HepG2 (cell line): ENCODE measurements at regions not wholly inside any gene's neighbourhood (a gene's known extent, or its start where the extent isn't known, plus 50 kb on each side); places are given as distances from the start of the nearest gene placed in this dataset.

Experiments used
- ATAC-seq: fragments of 200-7000 bp; cut with Tn5 transposase; 3 replicates; pipeline ENCODE4 v1.9.1; 2020; ENCODE audit warnings: mild to moderate bottlenecking, moderate library complexity
- BruUV-seq: library from RNA; stranded (reverse); fragments of 400-500 nt; replicated peaks from 2 replicates; lab custom pipeline; 2021; lab: Mats Ljungman, UMichigan
- CTCF ChIA-PET: fragments of 300-600 bp; formaldehyde crosslinking; extraction: SDS; loops from one replicate; lab custom pipeline; 2021; ENCODE audit warnings: low total read pairs, inconsistent platforms, low intra/inter-chr PET ratio; lab: Yijun Ruan, JAX
- POLR2A ChIA-PET: fragments of 350-600 bp; sonication (Branson Sonifier 250); formaldehyde crosslinking; loops from one replicate; lab custom pipeline; 2020; ENCODE audit warnings: antibody characterized with exemption, inconsistent platforms; lab: Yijun Ruan, JAX
- DNase-seq: peaks from one replicate; pipeline ENCODE4 v3.0.0-alpha.2; 2015; ENCODE audit warnings: low spot score
- FAIRE-seq: peaks from 3 replicates; lab custom pipeline; 2011; peaks lifted over from hg19 to GRCh38; lab: Jason Lieb, UNC
- H2AFZ ChIP-seq: one replicate; pipeline ENCODE4 v1.6.1; 2011; ENCODE audit warnings: low read length, inconsistent platforms
- H3K27ac ChIP-seq: fragments of 300-600 bp; 3 replicates; pipeline ENCODE4 v1.8.0; 2011; ENCODE audit warnings: mixed run types, mild to moderate bottlenecking, mixed read lengths, low read length, inconsistent platforms; ENCODE audit not compliant: insufficient read depth; ENCODE audit errors: extremely low read length
- H3K27me3 ChIP-seq, 2 experiments: fragments of 200-600 bp in 1 of 2; 2 replicates in 1 of 2; 3 replicates in 1 of 2; pipeline versions ENCODE4 v1.6.0 to v1.8.0; 2011; ENCODE audit warnings: low read length in 2 of 2, mild to moderate bottlenecking in 2 of 2, moderate library complexity in 2 of 2, inconsistent platforms in 1 of 2; ENCODE audit not compliant: insufficient read depth in 2 of 2, control insufficient read depth in 1 of 2
- H3K36me3 ChIP-seq, 2 experiments: fragments of 200-600 bp in 1 of 2; replicated peaks in 1 of 2; 2 replicates in 1 of 2; 3 replicates in 1 of 2; pipeline versions ENCODE4 v1.5.1 to v1.8.0; 2011; ENCODE audit warnings: low read length in 2 of 2, inconsistent platforms in 1 of 2; ENCODE audit not compliant: insufficient read depth in 2 of 2, control insufficient read depth in 1 of 2
- H3K4me1 ChIP-seq: 2 replicates; pipeline ENCODE4 v1.5.1; 2012; ENCODE audit warnings: low read length, inconsistent platforms; ENCODE audit not compliant: insufficient read depth
- H3K4me2 ChIP-seq: 2 replicates; pipeline ENCODE4 v1.6.0; 2011; ENCODE audit warnings: low read depth, low read length, inconsistent platforms
- H3K4me3 ChIP-seq, 3 experiments: fragments of 200-600 bp in 1 of 3; sonication (generic), shearing (Covaris generic) in 1 of 3; replicated peaks in 1 of 3; 2 replicates each; pipeline ENCODE4 v1.5.1; 2011 to 2016; ENCODE audit warnings: low read length in 3 of 3, inconsistent platforms in 2 of 3, low read depth in 2 of 3, mild to moderate bottlenecking in 2 of 3, control low read depth in 1 of 3, mixed read lengths in 1 of 3; ENCODE audit not compliant: insufficient read depth in 1 of 3
- H3K79me2 ChIP-seq: one replicate; pipeline ENCODE4 v1.6.1; 2011; ENCODE audit warnings: low read length, inconsistent platforms; ENCODE audit not compliant: insufficient read depth
- H3K9ac ChIP-seq: 2 replicates; pipeline ENCODE4 v1.6.0; 2011; ENCODE audit warnings: mild to moderate bottlenecking, low read depth, low read length, inconsistent platforms; ENCODE audit not compliant: insufficient read depth
- H3K9me3 ChIP-seq: 2 replicates; pipeline ENCODE4 v1.5.1; 2012; ENCODE audit warnings: mild to moderate bottlenecking, low read length
- H4K20me1 ChIP-seq: 2 replicates; pipeline ENCODE4 v1.6.0; 2011; ENCODE audit warnings: inconsistent platforms, mild to moderate bottlenecking, low read length, moderate library complexity; ENCODE audit not compliant: insufficient read depth
- ARID2 ChIP-seq: sonication (generic); formaldehyde crosslinking; IDR thresholded peaks from 2 replicates; pipeline ENCODE4 v1.8.1; 2022; ENCODE audit warnings: mild to moderate bottlenecking, missing genetic modification reagents, borderline replicate concordance
- GATAD1 ChIP-seq: IDR thresholded peaks from 2 replicates; pipeline ENCODE4 v1.6.1; 2016; ENCODE audit warnings: missing genetic modification reagents, missing compliant biosample characterization
- HOXA3 ChIP-seq: sonication (generic); formaldehyde crosslinking; IDR thresholded peaks from 2 replicates; pipeline ENCODE4 v1.5.0; 2020; ENCODE audit warnings: missing genetic modification reagents
- KAT8 ChIP-seq: IDR thresholded peaks from 2 replicates; pipeline ENCODE4 v1.6.1; 2016; ENCODE audit warnings: missing genetic modification reagents, missing compliant biosample characterization
- SRF ChIP-seq: IDR thresholded peaks from 2 replicates; pipeline ENCODE4 v1.6.1; 2011; ENCODE audit warnings: mild to moderate bottlenecking, low read depth, low read length, moderate library complexity
- ZIK1 ChIP-seq: sonication (generic); formaldehyde crosslinking; IDR thresholded peaks from 2 replicates; pipeline ENCODE4 v1.5.0; 2020; ENCODE audit warnings: mild to moderate bottlenecking, low read depth, missing genetic modification reagents, borderline replicate concordance
- ZNF160 ChIP-seq: sonication (generic); formaldehyde crosslinking; IDR thresholded peaks from 2 replicates; pipeline ENCODE4 v1.8.0; 2022; ENCODE audit warnings: mild to moderate bottlenecking, inconsistent platforms, missing genetic modification reagents
- ZNF230 ChIP-seq: sonication (generic); formaldehyde crosslinking; IDR thresholded peaks from 2 replicates; pipeline ENCODE4 v1.4.0; 2020; ENCODE audit warnings: mild to moderate bottlenecking, missing genetic modification reagents
- WGBS: methylation state at CpG from one replicate; pipeline ENCODE4 v1.1.6; 2017; ENCODE audit warnings: low lambda C conversion rate; 5-methylcytosine and 5-hydroxymethylcytosine counted together
- in situ Hi-C: cut with HindIII; loops from 2 replicates; pipeline ENCODE4 v1.10.0; 2017; ENCODE audit warnings: low pct_unique_long_range_greater_than_20kb; ENCODE audit not compliant: extremely low pct_ligation_motif_present
- intact Hi-C: fragments of 100-400 bp; cut with micrococcal nuclease; formaldehyde crosslinking; loops from one replicate; pipeline ENCODE4 v1.10.0; 2022; ENCODE audit not compliant: unreplicated experiment
- TF ChIP-seq, protein P1 (sequence below): sonication (generic); formaldehyde crosslinking; IDR thresholded peaks from 2 replicates; pipeline ENCODE4 v1.4.0; 2020; ENCODE audit warnings: missing genetic modification reagents
- TF ChIP-seq, protein P2 (sequence below), 2 experiments: IDR thresholded peaks; 2 replicates each; pipeline ENCODE4 v1.6.1; 2011 to 2012; ENCODE audit warnings: low read length in 2 of 2, borderline replicate concordance in 1 of 2, low read depth in 1 of 2, mild to moderate bottlenecking in 1 of 2, moderate library complexity in 1 of 2
- TF ChIP-seq, protein P3 (sequence below): sonication (generic); formaldehyde crosslinking; IDR thresholded peaks from 2 replicates; pipeline ENCODE4 v1.4.0; 2020; ENCODE audit warnings: mild to moderate bottlenecking, missing genetic modification reagents
- TF ChIP-seq, protein P4 (sequence below): sonication (generic); formaldehyde crosslinking; IDR thresholded peaks from 2 replicates; pipeline ENCODE4; 2020; ENCODE audit warnings: missing genetic modification reagents, mild to moderate bottlenecking, borderline replicate concordance
- TF ChIP-seq, protein P5 (sequence below): sonication (generic); formaldehyde crosslinking; IDR thresholded peaks from 2 replicates; pipeline ENCODE4 v1.5.0; 2020; ENCODE audit warnings: missing genetic modification reagents

DNA sequence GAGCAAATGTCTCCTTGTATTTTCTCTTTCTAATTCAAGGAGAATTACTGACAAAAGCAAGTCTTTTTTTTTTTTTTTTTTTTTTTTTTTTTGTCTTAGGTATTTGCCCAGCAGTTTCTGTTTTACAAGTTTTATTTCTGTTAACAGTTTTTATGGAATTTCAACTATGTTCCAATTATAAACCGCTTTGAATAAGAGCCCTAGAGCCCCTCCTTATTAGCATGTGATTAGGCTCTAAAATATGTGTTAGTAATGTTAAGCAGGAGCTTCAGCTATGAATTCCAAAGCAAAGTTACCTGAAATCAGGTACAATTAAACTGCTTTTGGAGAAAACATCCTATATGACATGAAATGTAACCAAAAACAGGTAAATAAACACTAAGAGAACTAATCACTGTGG, 997.0 kb upstream of the POT1 start:
- no peak overlapping the region for H3K4me2 ChIP-seq
- H3K4me1 ChIP-seq = no peaks in the 10 kb centered on the region
- peaks cover 54% of the 10 kb centered on the region for H3K9me3 ChIP-seq
- H3K27me3 ChIP-seq = no peaks in the 10 kb centered on the region
- no peaks in the 10 kb centered on the region for H4K20me1 ChIP-seq
- ChIA-PET POLR2A (no interaction called here), CTCF (no interaction called here)
- no peak overlapping the region for H2AFZ ChIP-seq
- H3K4me3 ChIP-seq = no peak overlapping the region
- no TSS peak for BruUV-seq
- H3K36me3 ChIP-seq = no peaks in the 10 kb centered on the region
- WGBS = 2% methylated on average over 1 of the region's 1 CpG
- FAIRE-seq (no peak), ATAC-seq (no peak), DNase-seq (no peak)
- in situ Hi-C loops = no loop called here
- H3K79me2 ChIP-seq = no peaks in the 10 kb centered on the region
- H3K9ac ChIP-seq = no peak overlapping the region
- intact Hi-C loops = no loop called here
- no peak overlapping the region for H3K27ac ChIP-seq
- TF ChIP-seq, protein P1, sequence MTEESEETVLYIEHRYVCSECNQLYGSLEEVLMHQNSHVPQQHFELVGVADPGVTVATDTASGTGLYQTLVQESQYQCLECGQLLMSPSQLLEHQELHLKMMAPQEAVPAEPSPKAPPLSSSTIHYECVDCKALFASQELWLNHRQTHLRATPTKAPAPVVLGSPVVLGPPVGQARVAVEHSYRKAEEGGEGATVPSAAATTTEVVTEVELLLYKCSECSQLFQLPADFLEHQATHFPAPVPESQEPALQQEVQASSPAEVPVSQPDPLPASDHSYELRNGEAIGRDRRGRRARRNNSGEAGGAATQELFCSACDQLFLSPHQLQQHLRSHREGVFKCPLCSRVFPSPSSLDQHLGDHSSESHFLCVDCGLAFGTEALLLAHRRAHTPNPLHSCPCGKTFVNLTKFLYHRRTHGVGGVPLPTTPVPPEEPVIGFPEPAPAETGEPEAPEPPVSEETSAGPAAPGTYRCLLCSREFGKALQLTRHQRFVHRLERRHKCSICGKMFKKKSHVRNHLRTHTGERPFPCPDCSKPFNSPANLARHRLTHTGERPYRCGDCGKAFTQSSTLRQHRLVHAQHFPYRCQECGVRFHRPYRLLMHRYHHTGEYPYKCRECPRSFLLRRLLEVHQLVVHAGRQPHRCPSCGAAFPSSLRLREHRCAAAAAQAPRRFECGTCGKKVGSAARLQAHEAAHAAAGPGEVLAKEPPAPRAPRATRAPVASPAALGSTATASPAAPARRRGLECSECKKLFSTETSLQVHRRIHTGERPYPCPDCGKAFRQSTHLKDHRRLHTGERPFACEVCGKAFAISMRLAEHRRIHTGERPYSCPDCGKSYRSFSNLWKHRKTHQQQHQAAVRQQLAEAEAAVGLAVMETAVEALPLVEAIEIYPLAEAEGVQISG = no peak
- TF ChIP-seq GATAD1 (no peak), SRF (no peak), HOXA3 (CRISPR knock-in tag) (no peak), ZNF230 (CRISPR knock-in tag) (no peak), ZIK1 (CRISPR knock-in tag) (no peak), ZNF160 (CRISPR knock-in tag) (no peak), KAT8 (CRISPR knock-in tag) (no peak), ARID2 (no peak)
- TF ChIP-seq, protein P2, sequence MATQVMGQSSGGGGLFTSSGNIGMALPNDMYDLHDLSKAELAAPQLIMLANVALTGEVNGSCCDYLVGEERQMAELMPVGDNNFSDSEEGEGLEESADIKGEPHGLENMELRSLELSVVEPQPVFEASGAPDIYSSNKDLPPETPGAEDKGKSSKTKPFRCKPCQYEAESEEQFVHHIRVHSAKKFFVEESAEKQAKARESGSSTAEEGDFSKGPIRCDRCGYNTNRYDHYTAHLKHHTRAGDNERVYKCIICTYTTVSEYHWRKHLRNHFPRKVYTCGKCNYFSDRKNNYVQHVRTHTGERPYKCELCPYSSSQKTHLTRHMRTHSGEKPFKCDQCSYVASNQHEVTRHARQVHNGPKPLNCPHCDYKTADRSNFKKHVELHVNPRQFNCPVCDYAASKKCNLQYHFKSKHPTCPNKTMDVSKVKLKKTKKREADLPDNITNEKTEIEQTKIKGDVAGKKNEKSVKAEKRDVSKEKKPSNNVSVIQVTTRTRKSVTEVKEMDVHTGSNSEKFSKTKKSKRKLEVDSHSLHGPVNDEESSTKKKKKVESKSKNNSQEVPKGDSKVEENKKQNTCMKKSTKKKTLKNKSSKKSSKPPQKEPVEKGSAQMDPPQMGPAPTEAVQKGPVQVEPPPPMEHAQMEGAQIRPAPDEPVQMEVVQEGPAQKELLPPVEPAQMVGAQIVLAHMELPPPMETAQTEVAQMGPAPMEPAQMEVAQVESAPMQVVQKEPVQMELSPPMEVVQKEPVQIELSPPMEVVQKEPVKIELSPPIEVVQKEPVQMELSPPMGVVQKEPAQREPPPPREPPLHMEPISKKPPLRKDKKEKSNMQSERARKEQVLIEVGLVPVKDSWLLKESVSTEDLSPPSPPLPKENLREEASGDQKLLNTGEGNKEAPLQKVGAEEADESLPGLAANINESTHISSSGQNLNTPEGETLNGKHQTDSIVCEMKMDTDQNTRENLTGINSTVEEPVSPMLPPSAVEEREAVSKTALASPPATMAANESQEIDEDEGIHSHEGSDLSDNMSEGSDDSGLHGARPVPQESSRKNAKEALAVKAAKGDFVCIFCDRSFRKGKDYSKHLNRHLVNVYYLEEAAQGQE (IDR thresholded peaks at IDR 0.05; ENCODE audit: borderline replicate concordance in 1 of 2, low read depth in 1 of 2, low read length in 2 of 2) = no peak
- TF ChIP-seq, protein P3, sequence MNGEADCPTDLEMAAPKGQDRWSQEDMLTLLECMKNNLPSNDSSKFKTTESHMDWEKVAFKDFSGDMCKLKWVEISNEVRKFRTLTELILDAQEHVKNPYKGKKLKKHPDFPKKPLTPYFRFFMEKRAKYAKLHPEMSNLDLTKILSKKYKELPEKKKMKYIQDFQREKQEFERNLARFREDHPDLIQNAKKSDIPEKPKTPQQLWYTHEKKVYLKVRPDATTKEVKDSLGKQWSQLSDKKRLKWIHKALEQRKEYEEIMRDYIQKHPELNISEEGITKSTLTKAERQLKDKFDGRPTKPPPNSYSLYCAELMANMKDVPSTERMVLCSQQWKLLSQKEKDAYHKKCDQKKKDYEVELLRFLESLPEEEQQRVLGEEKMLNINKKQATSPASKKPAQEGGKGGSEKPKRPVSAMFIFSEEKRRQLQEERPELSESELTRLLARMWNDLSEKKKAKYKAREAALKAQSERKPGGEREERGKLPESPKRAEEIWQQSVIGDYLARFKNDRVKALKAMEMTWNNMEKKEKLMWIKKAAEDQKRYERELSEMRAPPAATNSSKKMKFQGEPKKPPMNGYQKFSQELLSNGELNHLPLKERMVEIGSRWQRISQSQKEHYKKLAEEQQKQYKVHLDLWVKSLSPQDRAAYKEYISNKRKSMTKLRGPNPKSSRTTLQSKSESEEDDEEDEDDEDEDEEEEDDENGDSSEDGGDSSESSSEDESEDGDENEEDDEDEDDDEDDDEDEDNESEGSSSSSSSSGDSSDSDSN (CRISPR knock-in tag) = no peak
- TF ChIP-seq, protein P4, sequence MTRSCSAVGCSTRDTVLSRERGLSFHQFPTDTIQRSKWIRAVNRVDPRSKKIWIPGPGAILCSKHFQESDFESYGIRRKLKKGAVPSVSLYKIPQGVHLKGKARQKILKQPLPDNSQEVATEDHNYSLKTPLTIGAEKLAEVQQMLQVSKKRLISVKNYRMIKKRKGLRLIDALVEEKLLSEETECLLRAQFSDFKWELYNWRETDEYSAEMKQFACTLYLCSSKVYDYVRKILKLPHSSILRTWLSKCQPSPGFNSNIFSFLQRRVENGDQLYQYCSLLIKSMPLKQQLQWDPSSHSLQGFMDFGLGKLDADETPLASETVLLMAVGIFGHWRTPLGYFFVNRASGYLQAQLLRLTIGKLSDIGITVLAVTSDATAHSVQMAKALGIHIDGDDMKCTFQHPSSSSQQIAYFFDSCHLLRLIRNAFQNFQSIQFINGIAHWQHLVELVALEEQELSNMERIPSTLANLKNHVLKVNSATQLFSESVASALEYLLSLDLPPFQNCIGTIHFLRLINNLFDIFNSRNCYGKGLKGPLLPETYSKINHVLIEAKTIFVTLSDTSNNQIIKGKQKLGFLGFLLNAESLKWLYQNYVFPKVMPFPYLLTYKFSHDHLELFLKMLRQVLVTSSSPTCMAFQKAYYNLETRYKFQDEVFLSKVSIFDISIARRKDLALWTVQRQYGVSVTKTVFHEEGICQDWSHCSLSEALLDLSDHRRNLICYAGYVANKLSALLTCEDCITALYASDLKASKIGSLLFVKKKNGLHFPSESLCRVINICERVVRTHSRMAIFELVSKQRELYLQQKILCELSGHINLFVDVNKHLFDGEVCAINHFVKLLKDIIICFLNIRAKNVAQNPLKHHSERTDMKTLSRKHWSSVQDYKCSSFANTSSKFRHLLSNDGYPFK (CRISPR knock-in tag) = no peak
- TF ChIP-seq, protein P5, sequence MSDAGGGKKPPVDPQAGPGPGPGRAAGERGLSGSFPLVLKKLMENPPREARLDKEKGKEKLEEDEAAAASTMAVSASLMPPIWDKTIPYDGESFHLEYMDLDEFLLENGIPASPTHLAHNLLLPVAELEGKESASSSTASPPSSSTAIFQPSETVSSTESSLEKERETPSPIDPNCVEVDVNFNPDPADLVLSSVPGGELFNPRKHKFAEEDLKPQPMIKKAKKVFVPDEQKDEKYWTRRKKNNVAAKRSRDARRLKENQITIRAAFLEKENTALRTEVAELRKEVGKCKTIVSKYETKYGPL (CRISPR knock-in tag) = no peak
